ENCODE measurements at regions not wholly inside any gene's neighbourhood (a gene's known extent, or its start where the extent isn't known, plus 50 kb on each side); places are given as distances from the start of the nearest gene placed in this dataset.

- TF ChIP-seq POLR2AphosphoS5 (IDR thresholded peaks at IDR 0.05): no peak
- no peak for TF ChIP-seq CTCF (IDR thresholded peaks at IDR 0.05)
Observed at GRCh38 chr2:34552337-34552736, 953.2 kb upstream of the FAM98A start.
